GM13977 (cell line): ENCODE measurements at regions not wholly inside any gene's neighbourhood (a gene's known extent, or its start where the extent isn't known, plus 50 kb on each side); places are given as distances from the start of the nearest gene placed in this dataset.

Experiments
- DNase-seq: peaks from one replicate; pipeline ENCODE4 v3.0.0; 2012; ENCODE audit warnings: low spot score
- CTCF ChIP-seq: IDR thresholded peaks from 2 replicates; pipeline ENCODE4 v1.5.1; 2012; ENCODE audit warnings: mild to moderate bottlenecking, control low read depth; ENCODE audit not compliant: insufficient read depth; ENCODE audit errors: extremely low read depth, missing control alignments
- in situ Hi-C: fragments of 300-500 bp; cut with MboI; formaldehyde crosslinking; loops from one replicate; pipeline ENCODE4 v1.12.0; 2022; ENCODE audit warnings: low sequenced_read_pairs, low pct_unique_long_range_greater_than_20kb, mixed read lengths, inconsistent platforms; ENCODE audit not compliant: unreplicated experiment

DNA sequence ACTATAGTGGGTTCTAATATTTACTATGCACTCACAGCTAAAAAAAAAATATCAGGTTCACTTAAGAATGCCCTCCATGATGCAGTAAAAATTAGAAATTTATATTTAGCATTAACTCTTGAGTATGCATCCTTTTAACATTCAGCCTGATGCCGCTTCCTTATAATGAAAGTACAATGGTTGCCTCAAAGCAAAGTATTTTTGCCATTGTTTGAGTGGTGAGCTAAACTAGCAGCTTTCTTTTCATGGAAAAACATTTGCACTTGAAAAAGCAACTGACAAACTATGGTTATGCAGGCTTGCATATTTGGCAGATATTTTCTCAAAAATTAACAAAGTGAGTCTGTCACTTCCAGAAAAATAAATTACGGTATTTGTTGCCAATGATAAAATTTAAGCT is 188.6 kb downstream of the SLC6A15 start:
- no peak for TF ChIP-seq CTCF
- in situ Hi-C loops: no loop called here
- DNase-seq: no peak

GRCh38 chr12:84719997-84720396 is 192.6 kb downstream of the SLC6A15 start:
- in situ Hi-C loops: no loop called here
- no peak for DNase-seq
- TF ChIP-seq CTCF: no peak

GRCh38 chr12:84718906-84719305 is 193.7 kb downstream of the SLC6A15 start:
- DNase-seq: no peak
- in situ Hi-C loops: no loop called here
- no peak for TF ChIP-seq CTCF

- no peak for DNase-seq
- TF ChIP-seq CTCF: no peak
- in situ Hi-C loops: no loop called here
These were observed 199.9 kb downstream of the SLC6A15 start for GRCh38 chr12:84712747-84713146.

GRCh38 chr12:84706374-84706773 is 206.2 kb downstream of the SLC6A15 start:
- no peak for TF ChIP-seq CTCF

DNA sequence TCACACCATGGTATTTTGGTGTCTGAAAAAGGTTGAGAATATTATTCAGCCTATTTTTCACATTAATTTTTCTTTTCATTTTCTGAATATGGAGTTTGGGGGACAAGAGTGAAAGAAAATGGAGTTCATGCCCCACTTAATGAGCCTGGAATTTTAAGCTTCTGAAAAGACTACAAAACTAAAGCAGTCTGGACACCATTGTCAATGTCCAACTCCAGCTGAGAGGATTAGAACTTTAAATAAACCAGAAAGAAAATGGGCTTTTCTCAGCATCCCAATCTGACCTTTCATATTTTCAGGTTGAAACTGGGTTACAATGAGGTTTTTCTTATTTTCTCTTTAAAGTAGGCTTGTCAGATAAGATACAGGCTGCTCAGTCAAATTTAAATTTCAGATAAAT is 207.7 kb downstream of the SLC6A15 start:
- in situ Hi-C loops: no loop called here
- no peak for TF ChIP-seq CTCF
- no peak for DNase-seq

More at GRCh38 chr12:84706374-84706773, 206.2 kb downstream of the SLC6A15 start:
- in situ Hi-C loops: no loop called here
- DNase-seq: no peak

GRCh38 chr12:84702001-84702400 is 210.6 kb downstream of the SLC6A15 start:
- TF ChIP-seq CTCF: no peak
- DNase-seq: no peak
- in situ Hi-C loops: no loop called here
